Esophagus squamous epithelium (tissue), 5 donors: ENCODE measurements at regions not wholly inside any gene's neighbourhood (a gene's known extent, or its start where the extent isn't known, plus 50 kb on each side); places are given as distances from the start of the nearest gene placed in this dataset.

Source experiments
- DNase-seq: peaks from one replicate; lab custom pipeline; 2025; lab: John Stamatoyannopoulos, UW
- H3K27ac ChIP-seq, 4 donors: fragments of 200-600 bp; sonication (generic); one replicate each; pipeline ENCODE4 v1.5.1; 2016 to 2019; ENCODE audit warnings: mild to moderate bottlenecking in 1 of 4
- H3K27me3 ChIP-seq, 4 donors: fragments of 200-600 bp; sonication (generic); 1 replicate in 3 of 4; 2 replicates in 1 of 4; pipeline versions ENCODE4 v1.5.1 to v1.6.0; 2017 to 2021; ENCODE audit warnings: antibody characterized with exemption in 1 of 4
- H3K36me3 ChIP-seq, 3 donors: fragments of 200-600 bp; sonication (generic); one replicate each; pipeline ENCODE4 v1.5.1; 2016 to 2019
- H3K4me1 ChIP-seq, 3 donors: fragments of 200-600 bp; sonication (generic); one replicate each; pipeline ENCODE4 v1.5.1; 2017 to 2019
- H3K4me3 ChIP-seq, 4 donors: fragments of 200-600 bp; sonication (generic); 1 replicate in 3 of 4; 2 replicates in 1 of 4; pipeline ENCODE4 v1.5.1; 2016 to 2019; ENCODE audit warnings: mild to moderate bottlenecking in 2 of 4, moderate library complexity in 1 of 4
- H3K9me3 ChIP-seq, 3 donors: fragments of 200-600 bp; sonication (generic); one replicate each; pipeline ENCODE4 v1.5.1; 2016 to 2019
- CTCF ChIP-seq, 6 experiments: fragments of 450-650 bp in 4 of 6; fragments of 200-600 bp in 2 of 6; sonication (generic) in 2 of 6; IDR thresholded peaks; one replicate each; pipeline ENCODE4 v1.5.1; 2016 to 2019; ENCODE audit warnings: antibody characterized with exemption in 6 of 6, mild to moderate bottlenecking in 4 of 6, moderate library complexity in 4 of 6
- POLR2A ChIP-seq, 4 donors: fragments of 450-650 bp; IDR thresholded peaks; one replicate each; pipeline ENCODE4 v1.6.1; 2017; ENCODE audit warnings: antibody characterized with exemption in 4 of 4, mild to moderate bottlenecking in 4 of 4, moderate library complexity in 3 of 4
- WGBS, 2 donors: methylation state at CpG; one replicate each; pipeline ENCODE4 v1.1.5; 2018; 5-methylcytosine and 5-hydroxymethylcytosine counted together
- intact Hi-C: fragments of 100-400 bp; cut with DNase I; formaldehyde crosslinking; loops from one replicate; pipeline ENCODE4 v1.15.0; 2022
- donor health status: DM: yes; HTN: yes; CAD: no.

- Histone ChIP-seq H3K27ac (no peak overlapping the region), H3K27me3 (no peaks in the 10 kb centered on the region), H3K4me1 (no peaks in the 10 kb centered on the region), H3K4me3 (no peak overlapping the region), H3K36me3 (no peaks in the 10 kb centered on the region), H3K9me3 (no peaks in the 10 kb centered on the region)
- DNase-seq: no peak
- WGBS, 2 donors: 32 to 54% methylated on average over 2 of the region's 2 CpGs
- intact Hi-C loops: no loop called here
- TF ChIP-seq CTCF (IDR thresholded peaks at IDR 0.05): no peak
- no peak for TF ChIP-seq POLR2A (IDR thresholded peaks at IDR 0.05)
Observed at GRCh38 chr5:120255214-120255613, 208.9 kb upstream of the PRR16 start.

- H3K4me3 ChIP-seq: no peak overlapping the region
- 26 to 42% methylated on average over 1 of the region's 1 CpG for WGBS, 2 donors
- H3K27ac ChIP-seq: no peak overlapping the region
- intact Hi-C loops: no loop called here
- DNase-seq: no peak
- H3K4me1 ChIP-seq: no peaks in the 10 kb centered on the region
- H3K9me3 ChIP-seq: no peaks in the 10 kb centered on the region
- H3K36me3 ChIP-seq: no peaks in the 10 kb centered on the region
- no peaks in the 10 kb centered on the region for H3K27me3 ChIP-seq
- TF ChIP-seq CTCF (IDR thresholded peaks at IDR 0.05) (no peak), POLR2A (IDR thresholded peaks at IDR 0.05) (no peak)
Observed at GRCh38 chr5:120256376-120256775, 207.7 kb upstream of the PRR16 start.

- no peaks in the 10 kb centered on the region for H3K27me3 ChIP-seq
- no peak overlapping the region for H3K27ac ChIP-seq
- TF ChIP-seq CTCF (IDR thresholded peaks at IDR 0.05) (no peak), POLR2A (IDR thresholded peaks at IDR 0.05) (no peak)
- no peak overlapping the region for H3K4me3 ChIP-seq
- H3K9me3 ChIP-seq: no peaks in the 10 kb centered on the region
- WGBS, 2 donors: 68 to 77% methylated on average over 3 of the region's 3 CpGs
- H3K36me3 ChIP-seq: no peaks in the 10 kb centered on the region
- H3K4me1 ChIP-seq: no peaks in the 10 kb centered on the region
- intact Hi-C loops: no loop called here
- no peak for DNase-seq
Observed at GRCh38 chr5:120257358-120257971, 206.6 kb upstream of the PRR16 start.

GRCh38 chr5:120258123-120258522 lies 206.0 kb upstream of the PRR16 start:
- Histone ChIP-seq H3K9me3 (no peaks in the 10 kb centered on the region), H3K27me3 (no peaks in the 10 kb centered on the region), H3K4me3 (no peak overlapping the region), H3K4me1 (no peaks in the 10 kb centered on the region), H3K27ac (no peak overlapping the region), H3K36me3 (no peaks in the 10 kb centered on the region)
- DNase-seq: no peak
- TF ChIP-seq POLR2A (IDR thresholded peaks at IDR 0.05) (no peak), CTCF (IDR thresholded peaks at IDR 0.05) (no peak)
- intact Hi-C loops: no loop called here
- 46 to 47% methylated on average over 4 of the region's 4 CpGs for WGBS, 2 donors

GRCh38 chr5:120260651-120261050 lies 203.4 kb upstream of the PRR16 start:
- 71 to 76% methylated on average over 1 of the region's 1 CpG for WGBS, 2 donors
- TF ChIP-seq CTCF (IDR thresholded peaks at IDR 0.05): no peak
- no peak for TF ChIP-seq POLR2A (IDR thresholded peaks at IDR 0.05)
- H3K9me3 ChIP-seq: no peaks in the 10 kb centered on the region
- no peaks in the 10 kb centered on the region for H3K27me3 ChIP-seq
- intact Hi-C loops: no loop called here
- no peaks in the 10 kb centered on the region for H3K36me3 ChIP-seq
- DNase-seq: no peak
- no peak overlapping the region for H3K27ac ChIP-seq
- H3K4me3 ChIP-seq: no peak overlapping the region
- no peaks in the 10 kb centered on the region for H3K4me1 ChIP-seq
